ENCODE measurements at regions not wholly inside any gene's neighbourhood (a gene's known extent, or its start where the extent isn't known, plus 50 kb on each side); places are given as distances from the start of the nearest gene placed in this dataset.

- TF ChIP-seq EZH2 (IDR thresholded peaks at IDR 0.05; ENCODE audit: borderline replicate concordance, insufficient read depth, low read depth, low read length, poor library complexity, severe bottlenecking) (no peak), CTCF (IDR thresholded peaks at IDR 0.05) (no peak)
Observed at GRCh38 chr4:187004628-187005027, 281.0 kb upstream of the FAT1 start.

All from B cell (primary cell).